ENCODE measurements at regions not wholly inside any gene's neighbourhood (a gene's known extent, or its start where the extent isn't known, plus 50 kb on each side); places are given as distances from the start of the nearest gene placed in this dataset.

GRCh38 chr3:84073664-84074063 is 885.1 kb upstream of the CADM2 start:
- no peak for DNase-seq (ENCODE audit: low spot score)

- DNase-seq (ENCODE audit: low spot score): no peak
Measured at GRCh38 chr3:84074767-84075166, 884.0 kb upstream of the CADM2 start.

- no peak for DNase-seq (ENCODE audit: low spot score)
Measured at GRCh38 chr3:84077479-84077878, 881.3 kb upstream of the CADM2 start.

- DNase-seq (ENCODE audit: low spot score): no peak
Measured at GRCh38 chr3:84082726-84083125, 876.1 kb upstream of the CADM2 start.

- no peak for DNase-seq (ENCODE audit: low spot score)
Measured at GRCh38 chr3:84092907-84093306, 865.9 kb upstream of the CADM2 start.

GRCh38 chr3:84096188-84096587 is 862.6 kb upstream of the CADM2 start:
- DNase-seq (ENCODE audit: low spot score): no peak

- DNase-seq (ENCODE audit: low spot score): no peak
Measured at GRCh38 chr3:84100861-84101260, 857.9 kb upstream of the CADM2 start.

GRCh38 chr3:84108442-84108971 is 850.3 kb upstream of the CADM2 start:
- DNase-seq (ENCODE audit: low spot score): no peak

GRCh38 chr3:84109911-84110310 is 848.9 kb upstream of the CADM2 start:
- DNase-seq (ENCODE audit: low spot score): no peak

- DNase-seq (ENCODE audit: low spot score): no peak
Measured at GRCh38 chr3:84110787-84111186, 848.0 kb upstream of the CADM2 start.

- DNase-seq (ENCODE audit: low spot score): no peak
Measured at GRCh38 chr3:84125201-84125721, 833.5 kb upstream of the CADM2 start.

- DNase-seq (ENCODE audit: low spot score): no peak
Measured at GRCh38 chr3:84125760-84126159, 833.0 kb upstream of the CADM2 start.

GRCh38 chr3:84126160-84126559 is 832.6 kb upstream of the CADM2 start:
- DNase-seq (ENCODE audit: low spot score): no peak

GRCh38 chr3:84128024-84128423 is 830.8 kb upstream of the CADM2 start:
- DNase-seq (ENCODE audit: low spot score): no peak

GRCh38 chr3:84136425-84136824 is 822.4 kb upstream of the CADM2 start:
- no peak for DNase-seq (ENCODE audit: low spot score)

- DNase-seq (ENCODE audit: low spot score): no peak
Measured at GRCh38 chr3:84140631-84141030, 818.2 kb upstream of the CADM2 start.

GRCh38 chr3:84141571-84141970 is 817.2 kb upstream of the CADM2 start:
- no peak for DNase-seq (ENCODE audit: low spot score)

- DNase-seq (ENCODE audit: low spot score): no peak
Measured at GRCh38 chr3:84165328-84165727, 793.5 kb upstream of the CADM2 start.

- DNase-seq (ENCODE audit: low spot score): no peak
Measured at GRCh38 chr3:84175449-84175848, 783.3 kb upstream of the CADM2 start.

GRCh38 chr3:84184937-84185336 is 773.9 kb upstream of the CADM2 start:
- no peak for DNase-seq (ENCODE audit: low spot score)

GRCh38 chr3:84194029-84194428 is 764.8 kb upstream of the CADM2 start:
- DNase-seq (ENCODE audit: low spot score): no peak

- DNase-seq (ENCODE audit: low spot score): no peak
Measured at GRCh38 chr3:84209474-84209873, 749.3 kb upstream of the CADM2 start.

- DNase-seq (ENCODE audit: low spot score): no peak
Measured at GRCh38 chr3:84223512-84223911, 735.3 kb upstream of the CADM2 start.

GRCh38 chr3:84224262-84224661 is 734.5 kb upstream of the CADM2 start:
- DNase-seq (ENCODE audit: low spot score): no peak

- DNase-seq (ENCODE audit: low spot score): no peak
Measured at GRCh38 chr3:84236261-84236660, 722.5 kb upstream of the CADM2 start.
